SW480 (cell line): ENCODE measurements at regions not wholly inside any gene's neighbourhood (a gene's known extent, or its start where the extent isn't known, plus 50 kb on each side); places are given as distances from the start of the nearest gene placed in this dataset.

Source experiments
- DNase-seq: peaks from one replicate; pipeline ENCODE4 v3.0.0-alpha.2; 2016; ENCODE audit warnings: low spot score

DNA sequence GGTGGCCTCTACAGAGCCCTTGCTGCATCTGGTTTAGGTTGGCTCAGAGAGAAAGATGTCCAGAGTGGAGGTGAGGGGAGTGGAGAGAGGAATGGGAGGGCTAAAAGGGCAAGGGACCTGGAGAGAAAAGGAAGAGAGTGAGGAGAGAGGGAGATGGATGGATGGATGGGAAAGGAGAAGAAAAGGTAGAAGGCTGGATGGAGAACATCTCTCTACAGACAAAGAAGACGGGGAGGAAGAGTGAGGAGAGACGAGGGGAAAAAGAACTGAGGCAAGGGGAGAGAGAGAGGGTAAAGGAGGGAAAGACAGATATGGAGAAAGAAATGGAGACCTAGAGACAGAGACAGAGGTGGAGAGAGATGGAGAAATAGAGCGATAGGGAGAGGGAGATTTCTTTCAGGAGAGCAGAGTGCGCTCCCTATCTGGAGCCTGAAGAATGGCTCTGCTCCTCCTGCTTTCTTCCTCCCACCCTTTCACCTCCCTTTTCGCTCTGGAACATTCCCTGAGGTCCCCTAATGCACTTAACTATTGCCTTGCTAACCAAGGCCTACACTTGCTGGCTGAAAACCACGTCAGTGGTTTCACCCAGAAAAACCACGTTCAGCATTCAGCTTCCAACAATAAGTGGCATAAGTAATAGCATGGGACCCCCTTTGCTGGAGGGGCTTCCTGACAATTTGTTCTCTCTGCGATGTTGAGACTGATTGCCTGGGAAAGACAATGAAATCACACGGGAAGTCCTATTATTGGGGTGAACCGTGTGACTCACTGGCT, 286.3 kb downstream of the CDH26 start:
- no peak for DNase-seq

DNA sequence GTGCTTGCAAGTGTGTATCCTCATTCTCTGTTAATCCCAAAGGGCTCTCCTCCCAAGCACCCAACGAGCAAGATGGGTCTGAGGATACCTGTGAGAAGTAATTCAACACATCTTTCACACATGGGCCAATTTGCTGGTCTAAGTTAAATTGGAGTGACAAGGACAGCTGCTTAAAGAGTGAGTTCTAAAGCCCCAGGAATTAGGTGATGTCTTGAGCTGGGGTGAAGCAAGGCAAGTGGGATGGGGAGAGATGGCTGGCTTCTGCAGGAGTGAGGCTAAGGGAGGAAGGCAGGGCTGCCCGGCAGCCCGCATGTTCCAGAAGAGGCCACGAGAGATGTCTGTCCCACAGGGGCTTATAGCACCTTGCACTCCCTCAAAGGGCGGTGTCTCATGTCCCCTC, 288.5 kb downstream of the CDH26 start:
- DNase-seq: no peak

DNA sequence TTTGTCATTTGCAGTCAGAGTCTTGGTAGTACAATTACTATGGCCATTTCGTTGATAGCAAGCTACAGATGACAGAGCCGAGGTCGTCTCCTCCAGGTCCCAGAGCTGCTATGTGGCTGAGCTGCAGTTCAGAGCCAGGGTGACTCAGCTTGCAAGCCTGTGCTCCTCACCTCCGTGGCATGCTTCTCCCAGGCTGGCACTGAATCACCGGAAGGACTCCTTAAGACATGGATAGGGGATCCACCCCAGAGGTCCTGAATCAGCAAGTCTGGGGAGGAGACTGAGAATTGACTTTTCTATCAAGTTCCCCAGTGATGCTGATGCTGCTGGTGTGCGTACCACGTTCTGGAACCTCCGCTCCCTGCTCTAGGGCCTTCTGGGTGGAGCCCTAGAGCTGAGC, 291.2 kb downstream of the CDH26 start:
- DNase-seq: peak; percentile 76

DNA sequence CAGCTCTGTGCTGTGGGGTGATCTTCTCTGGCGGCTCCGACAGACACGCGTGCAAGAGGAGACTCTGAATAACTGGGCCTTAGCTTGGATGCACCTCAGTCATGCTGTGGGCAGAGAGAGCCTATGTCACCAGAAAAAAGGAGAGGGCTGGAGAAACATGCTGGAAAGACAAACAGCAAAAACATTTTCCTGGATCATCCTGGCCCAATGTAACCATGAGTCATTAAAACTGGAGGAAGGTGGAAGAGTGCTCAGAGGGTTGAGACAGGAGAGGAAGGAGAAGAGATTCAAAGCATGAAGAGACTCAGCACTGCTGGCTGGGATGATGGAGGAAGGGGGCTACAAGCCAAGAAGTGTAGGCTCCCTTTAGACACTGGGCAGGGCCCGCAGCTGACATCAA, 292.0 kb downstream of the CDH26 start:
- no peak for DNase-seq

DNA sequence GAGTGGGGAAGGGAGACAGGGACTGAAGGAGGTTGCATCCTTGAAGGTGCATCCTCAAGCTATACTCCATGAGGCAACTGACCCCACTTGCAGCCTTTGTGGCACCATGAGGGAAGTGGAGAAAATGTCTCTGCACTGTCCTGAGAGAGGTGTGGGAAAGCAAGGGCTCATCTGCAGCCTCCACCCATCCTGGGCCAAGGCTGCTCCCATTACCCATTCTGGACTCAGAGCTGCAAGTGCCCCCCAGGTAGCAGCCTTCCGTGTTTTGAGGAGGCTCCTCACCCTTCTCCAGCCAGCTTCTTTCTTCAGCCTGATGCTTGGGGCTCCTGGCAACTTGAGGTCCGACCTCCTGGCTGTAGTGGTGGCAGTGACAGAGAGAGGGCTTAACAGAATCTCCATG, 294.6 kb downstream of the CDH26 start:
- DNase-seq: no peak

DNA sequence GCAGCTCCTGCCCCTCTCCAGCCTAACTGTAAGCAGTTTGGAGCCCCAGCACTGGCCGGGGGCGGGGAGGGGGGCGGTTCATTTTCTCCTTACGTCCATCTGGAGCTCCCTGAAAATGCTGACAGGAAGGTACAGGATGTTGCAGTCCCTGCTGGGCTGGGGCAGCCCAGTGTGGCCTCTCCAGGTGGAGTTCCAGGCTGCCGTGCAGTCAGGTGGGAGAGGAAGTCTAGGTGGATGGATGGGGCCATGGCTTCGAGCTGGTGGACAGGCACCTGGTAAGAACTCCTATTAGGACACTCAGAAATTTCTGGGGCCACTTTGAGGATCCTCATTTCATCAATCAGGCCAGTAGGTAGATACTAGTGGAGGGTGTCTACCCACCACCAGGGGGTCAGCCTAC, 295.2 kb downstream of the CDH26 start:
- no peak for DNase-seq

DNA sequence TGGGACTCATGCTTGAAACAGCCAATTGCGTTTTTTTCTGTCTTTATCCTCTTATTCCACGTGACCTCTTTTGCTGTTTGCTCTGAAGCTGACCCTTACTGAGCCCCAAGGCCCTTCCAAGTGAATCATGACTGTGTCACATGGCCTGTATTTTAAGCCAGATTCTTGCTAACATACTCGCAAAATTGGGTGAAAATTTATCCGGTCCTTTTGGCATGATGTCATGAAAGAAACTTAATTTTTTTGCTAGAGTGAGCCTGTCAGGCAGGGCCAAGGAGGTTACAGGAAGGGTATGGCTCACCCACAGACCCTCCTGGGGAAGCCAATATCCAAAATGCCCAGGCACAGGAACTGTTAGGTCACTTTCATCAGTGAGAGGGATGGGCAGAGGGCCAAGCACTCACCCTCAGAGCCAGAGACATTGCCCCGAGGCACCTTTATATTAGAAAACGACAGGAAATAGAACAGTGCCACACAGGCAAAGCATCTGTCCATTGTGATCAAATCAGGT, 296.7 kb downstream of the CDH26 start:
- DNase-seq: no peak

DNA sequence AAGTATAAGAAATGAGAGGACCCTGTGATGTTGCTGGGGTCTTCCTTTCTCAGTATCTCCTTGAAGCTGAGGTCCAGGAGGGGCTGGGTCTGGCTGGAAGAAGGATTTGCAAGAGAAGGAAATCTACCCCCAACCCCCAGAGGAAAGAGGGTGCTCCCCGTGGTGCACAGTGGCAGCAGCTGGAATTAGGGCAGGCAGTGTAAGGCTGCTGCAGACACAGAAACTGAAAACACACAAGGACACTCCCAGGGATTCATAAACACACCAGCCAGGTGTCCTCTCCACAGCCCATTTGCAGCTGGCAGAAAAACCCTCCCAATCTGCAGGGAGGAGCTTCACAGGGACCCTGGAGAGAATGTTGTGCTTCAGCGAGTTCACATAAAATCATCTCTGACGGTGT, 297.2 kb downstream of the CDH26 start:
- DNase-seq: no peak

DNA sequence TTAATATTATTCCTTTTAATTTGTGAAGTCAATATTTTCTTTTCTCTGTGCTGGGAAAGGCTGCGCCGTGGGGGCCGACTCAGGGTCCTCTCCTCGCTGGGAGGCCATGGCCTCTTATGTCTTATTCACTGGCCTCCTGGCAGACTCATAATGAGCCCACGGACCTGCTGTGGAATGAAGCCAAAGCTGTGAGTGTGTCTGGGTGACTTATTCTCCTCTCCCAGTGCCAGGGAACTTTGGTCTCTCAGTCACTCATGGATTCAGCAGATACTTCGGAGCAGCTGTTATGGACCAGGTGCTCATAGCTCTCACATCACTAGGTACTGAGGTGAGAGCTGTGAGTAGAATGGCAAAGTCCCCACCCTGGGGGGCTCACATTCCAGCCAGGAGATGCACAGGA, 297.6 kb downstream of the CDH26 start:
- DNase-seq: no peak

DNA sequence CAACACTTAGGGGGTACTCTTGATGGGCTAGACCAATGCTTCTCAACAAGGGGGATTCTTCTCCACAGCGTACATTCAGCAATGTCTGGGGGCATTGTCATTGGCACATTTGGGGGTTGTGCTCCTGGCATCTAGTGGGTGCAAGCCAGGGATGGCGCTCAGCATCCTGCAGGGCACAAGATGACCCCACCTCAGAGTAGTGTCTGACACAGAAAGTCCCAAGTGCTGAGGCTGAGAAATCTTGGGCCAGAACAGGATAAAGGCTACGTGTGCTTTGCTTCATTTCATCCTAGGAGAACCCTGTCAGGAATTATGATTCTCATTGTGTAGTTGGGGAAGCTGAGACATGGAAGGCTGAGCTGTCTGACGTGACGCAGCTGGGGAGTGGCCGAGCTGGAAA, 298.6 kb downstream of the CDH26 start:
- DNase-seq: no peak

DNA sequence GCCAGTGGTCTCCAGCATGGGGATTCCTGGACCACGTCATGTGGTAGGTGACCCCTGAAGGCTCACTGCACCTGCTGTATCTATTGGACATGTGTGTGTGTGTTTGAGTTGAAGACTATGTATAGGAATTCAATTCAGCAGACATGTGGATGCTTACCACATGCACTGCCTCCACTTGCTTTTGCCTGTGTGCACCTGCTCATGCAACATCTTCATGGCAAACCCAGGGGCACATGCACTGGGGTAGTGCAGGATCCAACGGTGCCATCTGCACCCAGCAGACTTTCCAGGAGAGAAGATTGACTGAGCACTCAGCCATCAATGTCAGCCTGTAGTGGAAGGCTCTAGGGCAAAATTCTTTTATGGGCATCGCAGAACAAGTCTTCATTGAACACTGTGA, 299.4 kb downstream of the CDH26 start:
- no peak for DNase-seq

DNA sequence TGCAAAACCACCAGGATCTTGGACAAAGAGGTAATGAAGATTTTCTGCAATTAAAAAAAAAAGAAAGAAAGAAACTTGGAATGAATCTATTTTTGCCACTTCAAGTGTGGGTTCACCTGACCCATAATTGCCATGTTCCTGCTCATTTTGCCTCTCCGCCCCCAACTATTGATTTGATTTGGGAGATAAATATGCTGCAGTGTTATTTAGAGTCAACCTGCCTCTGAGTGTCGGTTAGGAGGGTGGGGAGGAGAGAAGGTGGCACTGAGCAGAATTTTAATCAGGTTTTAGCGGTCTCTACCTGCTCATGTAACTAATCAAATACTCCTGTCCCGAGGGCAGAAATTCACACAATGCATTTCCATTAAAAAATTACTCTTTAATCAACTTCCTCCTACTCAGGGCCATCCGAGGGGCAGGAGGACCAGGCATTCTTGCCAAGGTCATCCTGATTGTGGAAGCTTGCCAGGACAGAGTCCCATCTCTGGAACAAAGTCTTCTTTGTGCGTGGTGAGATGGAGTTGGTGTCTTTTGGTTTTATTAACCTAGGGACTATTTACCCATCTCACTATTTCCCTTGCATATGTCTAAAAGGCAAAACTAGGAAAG, 300.1 kb downstream of the CDH26 start:
- DNase-seq: no peak

DNA sequence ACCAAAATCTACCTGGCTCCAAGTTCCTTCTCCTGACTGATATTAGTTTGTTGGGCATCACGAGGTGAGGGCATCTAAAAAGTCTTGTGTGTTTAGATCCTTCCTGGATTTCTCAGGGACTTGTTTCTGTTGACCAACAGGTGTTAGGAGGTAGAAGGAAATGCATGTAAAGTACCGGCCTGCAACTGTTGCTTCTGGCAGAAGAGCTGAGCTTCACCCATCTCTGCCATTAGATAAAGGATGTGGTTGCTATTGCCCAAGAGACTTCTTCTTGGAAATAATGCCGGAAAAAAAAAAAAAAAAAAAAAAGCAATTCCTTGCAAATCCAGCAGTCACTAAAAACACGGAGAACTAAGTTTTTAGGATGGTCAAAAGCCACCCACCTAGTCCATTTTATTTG, 303.1 kb downstream of the CDH26 start:
- no peak for DNase-seq

DNA sequence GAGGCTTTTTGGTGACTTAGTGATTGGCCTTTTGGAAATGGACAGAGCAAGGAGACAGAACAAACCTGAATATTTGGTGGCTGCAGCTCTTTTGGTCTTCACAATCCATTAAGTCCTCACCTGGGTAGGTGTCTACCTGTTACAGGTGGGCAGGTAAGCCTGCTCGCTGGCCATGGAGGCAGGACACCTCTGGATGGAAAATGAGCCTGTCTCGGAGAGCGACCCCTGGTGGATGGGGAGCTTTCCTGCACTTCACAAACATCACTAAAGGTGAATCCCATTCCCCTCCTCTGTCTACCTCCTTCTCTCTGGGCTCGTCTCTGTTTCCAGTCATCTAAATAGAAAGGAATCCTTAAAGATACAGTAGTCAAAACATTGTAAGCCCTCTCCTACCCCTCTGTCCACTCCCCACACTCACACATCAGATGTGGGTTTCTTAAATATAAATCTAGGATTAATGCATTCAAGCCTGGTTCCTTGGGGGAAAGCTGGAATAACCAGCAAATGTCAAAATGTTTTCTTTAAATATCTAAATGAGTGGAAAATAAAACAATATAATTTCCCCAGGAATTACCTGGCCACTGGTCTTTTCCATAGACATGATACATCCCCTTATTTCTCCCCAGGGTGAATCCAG, 304.9 kb downstream of the CDH26 start:
- peak; percentile 43 for DNase-seq

DNA sequence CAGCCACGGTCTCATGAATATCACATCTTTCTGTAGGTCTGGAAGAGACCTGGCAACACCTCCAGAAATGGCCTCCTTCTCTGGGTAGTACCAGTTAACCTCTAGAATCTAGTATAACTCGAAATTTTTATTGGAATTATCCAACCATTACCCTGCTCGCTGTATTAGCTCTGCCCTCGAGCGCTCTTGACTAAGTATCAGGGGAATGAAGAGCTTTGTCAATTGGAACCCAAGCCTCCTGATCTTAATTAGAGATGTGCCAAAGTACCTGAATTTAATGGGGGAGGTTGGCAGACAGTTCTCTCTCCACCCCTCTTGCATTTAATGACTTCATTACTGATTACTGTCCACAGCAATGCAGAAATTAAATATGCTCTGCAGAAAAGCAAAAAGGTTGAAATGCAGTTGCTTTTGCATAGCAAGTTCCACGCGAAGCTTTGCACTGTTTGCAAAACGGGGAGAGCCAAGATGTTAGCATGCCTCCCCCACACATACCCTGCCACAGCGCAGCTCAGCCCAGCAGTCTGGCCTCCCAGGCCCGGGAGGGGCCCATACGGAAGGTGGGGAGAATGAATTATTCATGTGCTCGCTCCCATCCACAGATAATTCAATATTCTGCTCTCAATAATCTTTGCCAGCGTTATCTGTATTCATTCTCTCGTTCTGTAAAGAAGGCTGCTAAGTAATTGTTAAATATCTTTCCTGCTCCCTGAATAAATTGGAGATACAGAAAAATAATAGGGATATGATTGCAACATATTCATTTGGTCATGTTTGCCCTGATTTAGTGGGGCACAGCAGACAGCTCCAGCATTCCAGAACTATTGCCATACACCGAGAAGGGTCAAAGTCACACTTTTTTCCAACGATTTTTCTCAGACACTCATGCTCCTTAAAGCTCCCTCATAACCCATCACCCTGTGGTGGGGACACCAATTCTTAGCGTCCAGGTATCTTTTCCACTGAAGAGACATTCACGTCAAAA, 305.8 kb downstream of the CDH26 start:
- no peak for DNase-seq

DNA sequence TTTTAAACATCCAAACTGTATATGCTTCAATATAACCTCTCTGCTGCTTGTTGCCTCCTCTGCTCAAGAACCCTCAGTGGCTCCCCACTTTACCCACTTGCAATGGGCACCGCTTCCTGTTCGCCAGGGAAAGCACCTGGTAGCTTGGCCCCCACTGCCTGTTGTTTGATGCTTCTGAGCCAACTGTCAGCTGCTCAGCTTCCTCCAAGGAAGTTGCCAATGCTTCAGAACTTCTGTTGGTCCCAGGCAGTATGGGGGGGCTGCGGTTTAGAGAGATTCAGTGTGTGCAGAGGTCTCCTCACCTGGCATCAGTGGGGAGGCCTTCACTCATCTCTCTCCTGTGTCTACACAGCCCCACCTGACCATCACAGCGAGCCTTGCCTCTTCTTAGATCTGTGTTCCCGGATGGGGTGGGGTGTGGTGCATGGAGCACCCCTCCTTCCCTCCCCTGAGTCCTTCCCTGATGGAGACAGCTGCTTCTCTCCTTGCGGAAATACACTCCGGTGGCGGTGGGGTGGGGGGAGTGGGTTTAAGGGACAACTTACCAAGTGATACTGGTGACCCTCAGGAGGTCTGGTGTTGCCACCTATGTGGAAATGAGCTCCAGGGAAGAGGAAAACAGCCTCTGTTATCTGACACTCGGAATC, 308.1 kb downstream of the CDH26 start:
- no peak for DNase-seq

DNA sequence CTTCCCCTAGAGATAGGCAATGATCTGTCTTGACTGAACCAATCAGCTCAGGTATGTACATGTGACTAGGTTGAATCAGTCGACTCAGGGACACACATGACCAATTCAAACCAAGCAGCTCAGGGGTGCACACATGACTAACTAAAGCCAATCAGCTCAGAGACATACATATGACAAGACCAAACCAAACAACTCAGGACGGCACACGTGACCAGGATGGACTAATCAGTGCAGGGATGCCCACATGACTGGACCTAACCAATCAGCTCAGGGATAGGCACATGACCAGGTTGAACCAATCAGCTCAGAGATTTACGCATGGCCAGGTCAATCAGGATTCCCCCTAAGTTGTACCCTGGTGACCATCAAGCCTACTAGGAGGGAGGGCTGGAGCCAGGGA, 310.3 kb downstream of the CDH26 start:
- DNase-seq: no peak

DNA sequence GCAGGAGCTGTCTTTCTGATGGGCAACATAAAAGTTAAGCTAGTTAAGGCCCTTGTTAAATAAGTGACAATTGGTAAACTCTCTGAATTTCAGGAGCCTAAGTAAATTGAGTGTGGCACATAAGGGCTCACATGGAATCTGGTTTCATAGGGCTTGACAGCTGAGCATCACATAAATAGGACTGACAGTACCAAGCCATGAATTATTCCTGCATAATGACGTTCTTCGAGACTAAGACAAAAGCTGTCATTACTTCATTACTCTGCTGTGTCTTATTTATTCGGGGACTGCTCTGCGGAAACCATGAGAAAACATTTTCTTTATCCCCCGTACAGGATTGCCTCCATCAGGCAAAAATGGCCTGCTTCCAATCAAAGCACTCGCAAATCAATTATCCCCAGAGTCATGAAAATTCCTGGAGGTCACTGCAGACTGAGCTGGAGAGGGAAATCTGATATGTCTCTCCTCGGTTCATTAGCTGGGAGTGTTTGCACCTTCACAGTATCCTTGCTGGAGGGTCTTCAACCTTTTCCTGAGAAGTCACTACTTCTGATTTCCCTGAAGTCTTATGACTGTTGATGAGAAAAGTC, 311.4 kb downstream of the CDH26 start:
- DNase-seq: no peak

DNA sequence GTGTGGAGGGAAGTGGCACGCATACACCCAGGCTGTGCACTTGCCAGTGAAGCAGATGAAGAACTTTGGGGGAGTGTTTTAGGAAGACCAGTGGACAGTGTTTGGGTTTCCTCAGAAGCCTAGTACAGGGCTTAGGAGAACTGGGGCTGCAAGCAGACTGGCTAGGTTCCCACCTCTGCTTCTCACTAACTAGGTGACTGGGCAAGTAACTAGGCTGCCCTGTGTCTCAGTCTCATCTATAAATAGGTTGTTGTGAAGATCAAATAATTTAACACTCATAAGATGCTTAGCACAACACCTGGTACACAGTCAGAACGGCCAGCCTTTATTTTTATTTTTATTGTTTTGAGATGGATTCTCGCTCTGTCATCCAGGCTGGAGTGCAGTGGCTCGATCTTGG, 312.1 kb downstream of the CDH26 start:
- DNase-seq: no peak

DNA sequence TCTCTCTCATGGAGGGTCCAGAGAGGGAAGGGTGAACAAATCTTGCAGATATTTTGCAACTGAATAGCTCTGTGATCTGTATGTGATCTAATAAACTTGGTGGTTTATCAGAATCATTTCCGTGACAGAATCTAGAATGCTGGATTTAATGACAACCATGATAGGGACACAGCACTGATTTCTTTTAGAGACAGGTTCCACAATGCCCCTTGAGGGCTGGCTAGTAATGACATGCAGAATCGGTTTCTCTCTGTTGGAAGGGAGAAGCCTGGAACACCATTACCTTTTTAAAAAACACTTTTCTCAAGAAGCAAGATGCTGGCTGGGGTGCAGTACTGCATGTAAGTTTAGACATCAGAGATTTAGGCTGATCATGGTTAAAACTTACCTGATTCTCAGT, 313.4 kb downstream of the CDH26 start:
- peak; percentile 31 for DNase-seq

DNA sequence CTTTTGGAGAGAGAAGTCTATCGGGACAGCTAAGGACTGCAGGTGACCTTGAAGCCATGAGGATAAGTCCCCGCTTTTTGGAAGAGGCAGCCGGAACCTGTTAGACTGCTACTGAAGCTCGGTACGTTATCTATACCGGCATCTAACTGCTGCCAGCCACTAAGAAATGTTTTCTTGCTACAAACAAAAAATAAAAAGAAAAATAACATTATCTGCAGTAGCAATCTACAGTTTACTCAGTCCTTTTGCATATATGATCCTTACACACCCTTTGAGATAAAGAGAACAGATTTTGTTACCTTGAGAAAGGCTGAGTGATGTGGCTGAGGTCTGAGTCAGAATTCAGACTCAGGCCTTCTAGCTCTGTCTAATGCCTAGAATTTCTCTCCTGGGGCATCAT, 314.6 kb downstream of the CDH26 start:
- no peak for DNase-seq
